ENCODE measurements at regions not wholly inside any gene's neighbourhood (a gene's known extent, or its start where the extent isn't known, plus 50 kb on each side); places are given as distances from the start of the nearest gene placed in this dataset.

DNA sequence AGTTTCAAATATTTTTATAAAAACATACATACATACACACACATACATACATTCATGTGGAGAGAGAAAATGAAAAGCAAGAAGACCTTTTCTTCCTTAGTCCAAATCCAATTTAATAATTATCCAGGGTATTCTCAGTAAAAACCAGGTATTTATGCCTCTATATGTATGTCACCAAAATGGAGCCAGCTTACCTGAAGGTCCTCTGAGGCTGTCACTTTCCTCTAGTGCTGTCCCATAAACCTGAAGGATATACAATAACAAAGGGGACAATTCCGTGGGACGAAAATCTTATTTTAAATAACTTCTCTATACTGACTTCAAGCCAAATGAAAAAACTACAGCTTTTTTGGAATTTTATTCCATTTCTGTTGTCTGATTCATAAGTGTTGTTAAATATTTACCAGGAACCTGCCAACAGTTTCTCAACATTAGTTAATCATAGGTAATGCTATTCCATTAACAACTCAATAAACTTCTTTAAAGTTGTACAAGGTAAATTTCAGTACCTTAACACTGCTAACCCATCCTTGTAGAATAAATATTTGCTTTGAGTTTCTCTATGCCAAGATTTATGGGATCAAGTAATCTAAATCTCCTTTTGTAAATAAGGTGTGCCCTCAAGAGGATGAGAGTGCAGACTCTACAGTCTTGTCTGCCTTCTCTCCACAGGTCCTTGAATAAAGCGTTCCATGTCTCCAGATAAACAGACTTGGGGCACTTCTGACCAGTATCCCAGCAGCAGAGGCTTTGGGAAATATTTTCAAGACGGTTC lies 260.3 kb downstream of the AHR start:
- no peak for TF ChIP-seq EZH2 (IDR thresholded peaks at IDR 0.05; ENCODE audit: low read depth)
- TF ChIP-seq, protein P1, sequence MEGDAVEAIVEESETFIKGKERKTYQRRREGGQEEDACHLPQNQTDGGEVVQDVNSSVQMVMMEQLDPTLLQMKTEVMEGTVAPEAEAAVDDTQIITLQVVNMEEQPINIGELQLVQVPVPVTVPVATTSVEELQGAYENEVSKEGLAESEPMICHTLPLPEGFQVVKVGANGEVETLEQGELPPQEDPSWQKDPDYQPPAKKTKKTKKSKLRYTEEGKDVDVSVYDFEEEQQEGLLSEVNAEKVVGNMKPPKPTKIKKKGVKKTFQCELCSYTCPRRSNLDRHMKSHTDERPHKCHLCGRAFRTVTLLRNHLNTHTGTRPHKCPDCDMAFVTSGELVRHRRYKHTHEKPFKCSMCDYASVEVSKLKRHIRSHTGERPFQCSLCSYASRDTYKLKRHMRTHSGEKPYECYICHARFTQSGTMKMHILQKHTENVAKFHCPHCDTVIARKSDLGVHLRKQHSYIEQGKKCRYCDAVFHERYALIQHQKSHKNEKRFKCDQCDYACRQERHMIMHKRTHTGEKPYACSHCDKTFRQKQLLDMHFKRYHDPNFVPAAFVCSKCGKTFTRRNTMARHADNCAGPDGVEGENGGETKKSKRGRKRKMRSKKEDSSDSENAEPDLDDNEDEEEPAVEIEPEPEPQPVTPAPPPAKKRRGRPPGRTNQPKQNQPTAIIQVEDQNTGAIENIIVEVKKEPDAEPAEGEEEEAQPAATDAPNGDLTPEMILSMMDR (conservative IDR thresholded peaks at IDR 0.05): no peak; the same call in 1 of the 2 replicates

All from PC-9 (cell line).